SK-N-SH treated with all-trans-retinoic acid at 6 μM for 48 hours (cell line): ENCODE measurements at regions not wholly inside any gene's neighbourhood (a gene's known extent, or its start where the extent isn't known, plus 50 kb on each side); places are given as distances from the start of the nearest gene placed in this dataset.
"Not testable (repeated sequence)": the region's sequence is repeated elsewhere in the genome, so short reads cannot be mapped to it uniquely, and the experiment has no call there.

Experiments
- ATAC-seq: fragments of 200-7000 bp; cut with Tn5 transposase; 3 replicates; pipeline ENCODE4 v1.9.1; 2020; ENCODE audit warnings: mild to moderate bottlenecking, moderate library complexity
- ARNTL ChIP-seq: fragments of 450-650 bp; formaldehyde crosslinking; IDR thresholded peaks from 2 replicates; pipeline ENCODE4 v1.5.0; 2020; ENCODE audit warnings: low read depth, mild to moderate bottlenecking, moderate library complexity, borderline replicate concordance
- BACH2 ChIP-seq: fragments of 250-450 bp; sonication (Bioruptor Pico); IDR thresholded peaks from 2 replicates; pipeline ENCODE4 v1.9.0; 2021; ENCODE audit warnings: mild to moderate bottlenecking, borderline replicate concordance
- CSDC2 ChIP-seq: fragments of 250-450 bp; sonication (Bioruptor Pico); IDR thresholded peaks from 2 replicates; pipeline ENCODE4 v1.5.0; 2020; ENCODE audit warnings: mild to moderate bottlenecking, moderate library complexity
- GLIS3 ChIP-seq: fragments of 250-450 bp; sonication (Bioruptor Pico); IDR thresholded peaks from 2 replicates; pipeline ENCODE4 v1.5.0; 2020; ENCODE audit warnings: mild to moderate bottlenecking, moderate library complexity
- PPARA ChIP-seq: fragments of 250-450 bp; sonication (Bioruptor Pico); IDR thresholded peaks from 2 replicates; pipeline ENCODE4 v1.5.0; 2020; ENCODE audit warnings: mild to moderate bottlenecking, borderline replicate concordance
- ZC3H10 ChIP-seq: fragments of 250-450 bp; sonication (Bioruptor Pico); IDR thresholded peaks from 2 replicates; pipeline ENCODE4 v1.5.1; 2021; ENCODE audit warnings: mild to moderate bottlenecking, moderate library complexity
- ZFP3 ChIP-seq: fragments of 250-450 bp; sonication (Bioruptor Pico); IDR thresholded peaks from 2 replicates; pipeline ENCODE4 v1.5.0; 2020; ENCODE audit warnings: mild to moderate bottlenecking, moderate library complexity
- ZFP30 ChIP-seq: fragments of 450-650 bp; formaldehyde crosslinking; IDR thresholded peaks from 2 replicates; pipeline ENCODE4 v1.5.0; 2022; ENCODE audit warnings: mild to moderate bottlenecking, moderate library complexity
- ZNF70 ChIP-seq: fragments of 450-650 bp; formaldehyde crosslinking; IDR thresholded peaks from 2 replicates; pipeline ENCODE4 v1.5.0; 2020; ENCODE audit warnings: mild to moderate bottlenecking, moderate library complexity
- ZNF8 ChIP-seq: fragments of 450-650 bp; formaldehyde crosslinking; IDR thresholded peaks from 2 replicates; pipeline ENCODE4 v1.5.0; 2020; ENCODE audit warnings: mild to moderate bottlenecking, moderate library complexity
- TF ChIP-seq, protein P1 (sequence below): fragments of 250-450 bp; sonication (Bioruptor Pico); IDR thresholded peaks from 2 replicates; pipeline ENCODE4 v1.8.0; 2020; ENCODE audit warnings: mild to moderate bottlenecking, moderate library complexity, borderline replicate concordance
- TF ChIP-seq, protein P2 (sequence below): fragments of 250-450 bp; sonication (Bioruptor Pico); IDR thresholded peaks from 2 replicates; pipeline ENCODE4 v1.8.0; 2021; ENCODE audit warnings: low read depth, mild to moderate bottlenecking, moderate library complexity, borderline replicate concordance
- TF ChIP-seq, protein P3 (sequence below): fragments of 250-450 bp; sonication (Bioruptor Pico); IDR thresholded peaks from 2 replicates; pipeline ENCODE4 v1.5.1; 2021; ENCODE audit warnings: mild to moderate bottlenecking, moderate library complexity

DNA sequence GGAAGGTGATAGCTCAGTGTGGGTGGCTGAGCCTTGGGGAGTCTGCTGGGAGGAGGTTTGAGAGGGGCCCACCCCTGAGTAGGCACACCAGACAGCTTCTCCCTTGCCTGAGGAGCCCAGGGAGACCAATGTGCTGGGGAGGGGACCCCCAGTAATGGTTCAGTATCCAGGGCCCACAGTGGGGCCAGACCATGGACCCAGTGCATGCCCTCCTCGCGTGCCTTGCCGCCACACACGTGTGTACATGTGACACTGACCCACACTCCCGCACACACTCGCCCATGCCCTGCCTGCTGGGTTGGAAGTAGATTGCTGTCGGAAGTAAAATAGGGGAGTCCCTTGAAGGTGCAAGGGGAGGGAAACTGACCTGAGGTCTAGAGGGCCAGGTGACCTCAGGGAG is 184.3 kb downstream of the TBC1D2B start:
- not testable (repeated sequence) for ATAC-seq

DNA sequence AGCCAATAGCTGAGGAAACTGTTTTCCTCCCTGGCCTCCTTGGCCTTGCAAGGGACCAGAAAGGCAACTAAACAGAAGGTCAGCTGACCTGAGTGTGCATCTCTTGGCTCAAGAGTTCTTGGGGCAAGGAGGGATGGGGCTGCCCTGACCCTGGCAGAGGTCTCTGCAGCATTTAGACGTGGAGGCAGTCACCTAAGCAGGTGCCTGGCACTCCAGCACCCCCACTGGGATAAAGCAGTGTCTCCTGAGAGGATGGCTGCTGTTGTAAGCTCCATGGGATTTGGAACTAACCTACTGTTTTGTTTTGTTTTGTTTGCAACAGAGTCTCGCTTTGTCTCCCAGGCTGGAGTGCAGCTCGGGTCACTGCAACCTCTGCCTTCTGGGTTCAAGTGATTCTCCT is 185.2 kb downstream of the TBC1D2B start:
- ATAC-seq: no peak
- no peak for TF ChIP-seq ZFP30 (CRISPR knock-in tag)

DNA sequence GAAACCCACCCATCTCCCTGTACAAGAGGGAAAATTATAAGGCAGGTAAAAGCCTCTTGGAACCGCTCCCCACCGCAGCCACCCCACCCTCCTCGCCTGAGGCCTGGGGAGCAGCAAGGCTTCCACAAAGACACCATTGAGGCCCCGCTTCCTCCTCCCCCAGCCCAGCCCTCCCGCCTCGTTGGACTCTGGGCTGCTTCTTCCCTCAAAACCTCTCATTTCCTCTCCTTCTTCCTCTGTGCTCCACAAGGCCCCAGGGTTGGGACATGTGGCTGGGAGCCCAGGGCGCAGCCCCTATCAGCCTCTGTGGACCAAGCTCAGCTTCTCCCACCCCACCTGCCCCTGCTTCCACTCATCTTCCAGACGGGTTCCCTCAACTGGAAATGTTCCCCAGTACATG is 185.6 kb downstream of the TBC1D2B start:
- not testable (repeated sequence) for ATAC-seq

DNA sequence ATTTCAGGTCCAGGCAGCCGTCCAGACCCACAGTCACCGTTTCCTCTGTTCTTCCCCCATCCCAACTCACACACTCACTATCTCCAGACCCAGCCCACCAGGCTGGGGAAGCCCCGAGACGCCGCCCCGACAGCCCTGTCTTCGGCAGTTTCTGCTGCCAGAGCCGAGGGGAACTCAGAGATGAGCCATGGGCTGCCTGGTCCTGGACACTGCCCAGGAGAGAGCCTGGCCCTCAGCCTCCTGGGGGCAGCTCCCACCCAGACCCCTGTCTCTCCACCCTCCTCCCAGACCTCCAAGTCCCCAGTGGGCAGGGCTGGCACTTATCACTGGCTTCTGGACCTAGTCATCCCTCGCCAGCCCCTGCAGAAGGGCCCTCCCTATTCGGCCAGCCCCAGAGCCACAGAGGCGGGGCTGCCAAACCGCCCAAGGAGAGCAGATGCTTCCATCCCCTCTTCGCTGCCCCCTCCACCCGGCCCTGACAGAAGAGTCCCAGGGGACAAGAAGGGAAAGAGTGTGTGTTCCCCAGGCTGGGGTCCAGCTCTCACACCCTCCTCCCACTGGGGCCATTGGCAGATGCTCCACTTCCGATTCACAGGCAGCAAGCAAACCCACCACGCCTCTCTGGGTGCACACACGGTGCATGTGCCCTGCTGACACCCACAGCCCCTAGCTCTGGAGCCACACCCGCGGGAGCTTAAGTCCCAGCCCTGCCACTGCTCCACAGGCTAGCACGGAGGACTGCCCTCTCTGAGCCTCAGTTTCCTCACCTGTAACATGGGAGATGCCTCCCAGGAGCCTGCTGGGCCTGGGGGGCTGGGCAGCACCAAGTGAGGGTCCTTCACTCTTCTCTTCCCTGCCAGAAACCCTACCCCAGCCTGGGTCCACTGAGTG is 186.4 kb downstream of the TBC1D2B start:
- peak; percentile 60 for ATAC-seq

DNA sequence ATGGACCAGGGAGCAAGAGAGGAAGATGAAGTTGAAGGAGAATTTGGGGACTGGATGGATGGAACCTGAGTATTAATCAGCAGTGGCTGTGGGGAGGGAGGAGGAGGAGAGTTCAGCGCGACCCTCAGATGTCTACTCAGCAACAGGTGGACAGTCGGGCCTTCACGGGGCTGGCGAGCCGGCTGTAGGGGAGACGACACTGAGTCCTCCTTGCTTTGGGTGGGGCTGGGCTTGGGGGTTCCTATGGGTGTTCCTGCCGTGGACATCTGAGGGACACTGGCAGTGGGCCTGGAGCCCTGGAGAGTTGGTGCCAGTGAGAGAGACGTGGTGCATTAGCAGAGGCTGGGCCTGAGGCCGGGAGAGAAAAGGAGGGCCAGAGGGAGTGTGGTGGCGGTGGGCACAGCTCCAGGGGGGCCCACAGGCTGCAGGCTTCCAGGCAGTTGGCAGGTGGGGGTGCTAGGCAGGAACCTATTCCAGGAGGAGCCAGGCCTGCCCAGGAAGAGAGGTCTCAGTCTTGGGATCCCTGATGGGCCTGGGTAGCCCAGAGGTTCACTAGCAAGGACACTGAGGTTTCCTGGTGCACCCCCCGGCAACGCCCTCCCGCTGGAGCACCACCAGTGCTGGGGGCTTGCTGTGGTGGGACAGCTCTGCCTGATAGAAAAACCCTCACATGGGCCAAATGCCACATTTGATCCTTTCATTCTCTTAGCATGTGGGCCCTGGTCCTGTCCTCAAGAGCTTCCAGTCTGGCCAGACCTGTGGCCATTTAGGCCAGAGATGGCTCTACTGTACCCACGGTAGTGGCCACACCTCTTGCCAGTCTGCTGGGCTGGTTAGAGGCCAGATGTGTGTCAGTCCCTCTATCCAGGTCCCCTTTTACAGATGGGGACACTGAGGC is 187.4 kb downstream of the TBC1D2B start:
- ATAC-seq: not testable (repeated sequence)

DNA sequence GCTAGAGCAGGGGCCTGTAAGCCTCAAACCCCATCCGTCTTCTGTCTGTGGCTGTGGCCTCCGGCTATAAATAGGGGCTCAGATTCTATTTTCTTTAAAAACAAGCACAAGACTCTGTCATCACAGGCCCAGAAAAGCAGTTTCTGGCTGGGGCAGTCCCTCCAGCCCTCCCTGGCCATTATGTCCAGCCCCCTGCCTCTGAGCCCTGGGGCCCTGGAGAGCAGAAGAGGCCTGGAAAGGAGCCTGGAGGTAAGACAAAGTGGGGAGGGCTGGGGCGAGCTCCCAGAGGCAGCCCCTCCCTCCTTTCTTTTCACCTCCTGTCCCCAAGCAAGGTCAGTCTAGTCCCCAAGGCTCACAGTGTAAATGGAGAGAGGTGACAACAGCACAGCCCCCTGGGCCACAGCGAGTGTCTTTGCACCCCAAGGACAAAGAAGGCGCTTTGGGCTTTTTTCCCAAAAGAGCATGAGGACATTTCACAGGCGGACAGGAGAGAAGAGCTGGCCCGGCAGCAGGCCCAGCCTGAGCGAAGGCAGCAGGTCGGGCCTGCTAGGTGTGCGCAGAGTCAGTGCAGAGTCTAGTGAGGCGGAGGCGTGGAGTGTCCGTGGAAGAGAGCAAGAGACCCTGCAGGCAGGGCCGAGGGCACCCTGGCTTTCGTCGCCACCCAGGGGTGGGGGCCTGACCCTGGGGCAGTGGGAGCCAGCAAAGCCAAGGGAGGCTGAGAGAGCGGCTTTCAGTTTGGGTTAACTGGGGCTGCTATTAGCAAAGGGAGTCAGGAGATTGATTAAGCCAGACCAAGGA is 188.3 kb downstream of the TBC1D2B start:
- TF ChIP-seq BACH2 (CRISPR knock-in tag) (no peak), ZC3H10 (CRISPR knock-in tag) (no peak), CSDC2 (CRISPR knock-in tag) (no peak), ARNTL (CRISPR knock-in tag) (no peak), ZNF8 (CRISPR knock-in tag) (no peak), PPARA (CRISPR knock-in tag) (no peak), ZFP3 (CRISPR knock-in tag) (no peak), GLIS3 (no peak), ZNF70 (CRISPR knock-in tag) (no peak)
- TF ChIP-seq, protein P1, sequence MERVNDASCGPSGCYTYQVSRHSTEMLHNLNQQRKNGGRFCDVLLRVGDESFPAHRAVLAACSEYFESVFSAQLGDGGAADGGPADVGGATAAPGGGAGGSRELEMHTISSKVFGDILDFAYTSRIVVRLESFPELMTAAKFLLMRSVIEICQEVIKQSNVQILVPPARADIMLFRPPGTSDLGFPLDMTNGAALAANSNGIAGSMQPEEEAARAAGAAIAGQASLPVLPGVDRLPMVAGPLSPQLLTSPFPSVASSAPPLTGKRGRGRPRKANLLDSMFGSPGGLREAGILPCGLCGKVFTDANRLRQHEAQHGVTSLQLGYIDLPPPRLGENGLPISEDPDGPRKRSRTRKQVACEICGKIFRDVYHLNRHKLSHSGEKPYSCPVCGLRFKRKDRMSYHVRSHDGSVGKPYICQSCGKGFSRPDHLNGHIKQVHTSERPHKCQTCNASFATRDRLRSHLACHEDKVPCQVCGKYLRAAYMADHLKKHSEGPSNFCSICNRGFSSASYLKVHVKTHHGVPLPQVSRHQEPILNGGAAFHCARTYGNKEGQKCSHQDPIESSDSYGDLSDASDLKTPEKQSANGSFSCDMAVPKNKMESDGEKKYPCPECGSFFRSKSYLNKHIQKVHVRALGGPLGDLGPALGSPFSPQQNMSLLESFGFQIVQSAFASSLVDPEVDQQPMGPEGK: no peak
- TF ChIP-seq, protein P2, sequence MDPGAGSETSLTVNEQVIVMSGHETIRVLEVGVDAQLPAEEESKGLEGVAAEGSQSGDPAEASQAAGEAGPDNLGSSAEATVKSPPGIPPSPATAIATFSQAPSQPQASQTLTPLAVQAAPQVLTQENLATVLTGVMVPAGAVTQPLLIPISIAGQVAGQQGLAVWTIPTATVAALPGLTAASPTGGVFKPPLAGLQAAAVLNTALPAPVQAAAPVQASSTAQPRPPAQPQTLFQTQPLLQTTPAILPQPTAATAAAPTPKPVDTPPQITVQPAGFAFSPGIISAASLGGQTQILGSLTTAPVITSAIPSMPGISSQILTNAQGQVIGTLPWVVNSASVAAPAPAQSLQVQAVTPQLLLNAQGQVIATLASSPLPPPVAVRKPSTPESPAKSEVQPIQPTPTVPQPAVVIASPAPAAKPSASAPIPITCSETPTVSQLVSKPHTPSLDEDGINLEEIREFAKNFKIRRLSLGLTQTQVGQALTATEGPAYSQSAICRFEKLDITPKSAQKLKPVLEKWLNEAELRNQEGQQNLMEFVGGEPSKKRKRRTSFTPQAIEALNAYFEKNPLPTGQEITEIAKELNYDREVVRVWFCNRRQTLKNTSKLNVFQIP (CRISPR knock-in tag): no peak
- TF ChIP-seq, protein P3, sequence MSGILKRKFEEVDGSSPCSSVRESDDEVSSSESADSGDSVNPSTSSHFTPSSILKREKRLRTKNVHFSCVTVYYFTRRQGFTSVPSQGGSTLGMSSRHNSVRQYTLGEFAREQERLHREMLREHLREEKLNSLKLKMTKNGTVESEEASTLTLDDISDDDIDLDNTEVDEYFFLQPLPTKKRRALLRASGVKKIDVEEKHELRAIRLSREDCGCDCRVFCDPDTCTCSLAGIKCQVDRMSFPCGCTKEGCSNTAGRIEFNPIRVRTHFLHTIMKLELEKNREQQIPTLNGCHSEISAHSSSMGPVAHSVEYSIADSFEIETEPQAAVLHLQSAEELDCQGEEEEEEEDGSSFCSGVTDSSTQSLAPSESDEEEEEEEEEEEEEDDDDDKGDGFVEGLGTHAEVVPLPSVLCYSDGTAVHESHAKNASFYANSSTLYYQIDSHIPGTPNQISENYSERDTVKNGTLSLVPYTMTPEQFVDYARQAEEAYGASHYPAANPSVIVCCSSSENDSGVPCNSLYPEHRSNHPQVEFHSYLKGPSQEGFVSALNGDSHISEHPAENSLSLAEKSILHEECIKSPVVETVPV: no peak
- no peak for ATAC-seq

DNA sequence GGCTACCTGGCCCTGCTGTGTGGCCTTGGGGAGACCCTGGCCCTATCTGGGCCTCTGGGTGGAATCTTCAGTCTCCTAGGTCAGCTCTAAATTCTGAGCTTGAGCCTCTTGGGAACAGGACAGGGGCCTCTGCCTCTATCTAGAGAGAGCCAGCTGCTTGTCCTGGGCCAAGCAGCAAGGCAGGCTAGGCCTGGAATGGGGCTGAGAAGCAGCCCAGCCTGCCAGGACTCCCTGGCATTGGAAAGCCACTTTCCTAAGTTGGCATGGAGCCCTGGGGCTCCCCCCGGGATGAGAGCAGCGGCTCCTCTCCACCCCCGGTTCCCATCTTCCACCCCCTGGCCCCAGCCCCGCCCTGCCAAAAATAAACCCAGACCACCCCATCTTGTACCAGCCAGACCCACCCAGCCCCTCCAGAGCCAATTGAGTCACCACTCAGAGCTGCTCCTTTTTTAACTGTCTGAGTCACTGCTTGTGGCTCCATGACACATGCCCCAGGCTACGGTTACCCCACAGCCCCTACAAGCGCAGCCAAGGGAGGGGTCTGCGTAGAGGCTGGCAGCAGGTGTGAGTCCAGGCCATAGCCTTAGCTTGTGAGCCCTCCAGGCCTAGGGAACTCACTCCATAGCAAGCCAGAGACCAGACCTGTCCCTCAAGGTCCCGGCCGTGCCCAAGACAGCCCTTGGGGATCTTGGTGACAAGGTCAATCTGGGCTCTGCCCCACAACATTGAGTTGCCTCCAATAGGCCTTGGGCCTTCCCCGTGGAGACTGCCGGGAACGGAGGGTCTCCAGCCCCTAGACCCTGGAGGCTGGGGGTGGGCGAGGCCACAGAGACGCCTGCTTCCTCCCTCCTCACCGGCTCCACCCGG is 189.7 kb downstream of the TBC1D2B start:
- peak; percentile 76 for ATAC-seq
